Left ventricle myocardium inferior (tissue), 1 donor: ENCODE measurements at regions not wholly inside any gene's neighbourhood (a gene's known extent, or its start where the extent isn't known, plus 50 kb on each side); places are given as distances from the start of the nearest gene placed in this dataset.
A peak's percentile ranks its signal among the peaks of the same experiment; 100 is the strongest.

Source experiments
- DNase-seq: peaks from one replicate; pipeline ENCODE4 v3.0.0-alpha.2; 2020
- H3K27ac ChIP-seq: fragments of 200-600 bp; replicated peaks from 2 replicates; pipeline ENCODE4 v1.8.0; 2021
- H3K27me3 ChIP-seq: fragments of 200-600 bp; 2 replicates; pipeline ENCODE4 v1.8.0; 2021; ENCODE audit warnings: low read depth
- H3K36me3 ChIP-seq: fragments of 200-600 bp; 2 replicates; pipeline ENCODE4 v1.8.0; 2021
- H3K4me1 ChIP-seq: fragments of 200-600 bp; 2 replicates; pipeline ENCODE4 v1.8.0; 2021
- H3K4me3 ChIP-seq: fragments of 200-600 bp; 2 replicates; pipeline ENCODE4 v1.8.0; 2021; ENCODE audit warnings: mild to moderate bottlenecking, moderate library complexity
- H3K9me3 ChIP-seq: fragments of 200-600 bp; replicated peaks from 2 replicates; pipeline ENCODE4 v1.8.0; 2021
- intact Hi-C: fragments of 100-400 bp; cut with micrococcal nuclease; formaldehyde crosslinking; loops from one replicate; pipeline ENCODE4 v1.11.0; 2022
- TF ChIP-seq, protein P1 (sequence below): fragments of 200-600 bp; IDR thresholded peaks from 2 replicates; pipeline ENCODE4 v1.8.0; 2021; ENCODE audit warnings: antibody characterized with exemption, mild to moderate bottlenecking, borderline replicate concordance
- donor health status: DM: no; HTN: yes; CAD: no; lungs with severe emphysema.

DNA sequence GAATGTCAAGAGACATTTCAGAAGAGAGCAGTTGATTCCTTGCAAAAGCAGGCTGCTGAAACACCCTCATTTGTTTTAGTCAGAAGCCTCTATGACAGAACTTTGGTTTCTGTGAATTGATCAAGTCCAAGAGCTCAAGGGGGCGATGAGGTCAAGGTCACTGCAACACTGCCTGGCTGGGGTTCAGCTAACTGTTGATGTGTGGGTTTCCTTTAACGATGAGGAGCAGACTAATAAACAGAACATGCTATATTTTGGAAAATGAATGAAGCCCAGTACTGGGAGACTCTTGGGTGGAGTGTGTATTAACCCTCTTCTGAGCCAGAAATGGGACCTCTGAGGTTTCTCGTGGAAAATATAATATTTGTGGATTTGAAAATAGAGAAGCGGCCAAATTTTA is 109.3 kb downstream of the ZC3H11B start:
- DNase-seq, result no peak
- no peaks in the 10 kb centered on the region for H3K4me1 ChIP-seq
- no peaks in the 10 kb centered on the region for H3K9me3 ChIP-seq
- intact Hi-C loops, result no loop called here
- no peak overlapping the region for H3K4me3 ChIP-seq
- TF ChIP-seq, protein P1, sequence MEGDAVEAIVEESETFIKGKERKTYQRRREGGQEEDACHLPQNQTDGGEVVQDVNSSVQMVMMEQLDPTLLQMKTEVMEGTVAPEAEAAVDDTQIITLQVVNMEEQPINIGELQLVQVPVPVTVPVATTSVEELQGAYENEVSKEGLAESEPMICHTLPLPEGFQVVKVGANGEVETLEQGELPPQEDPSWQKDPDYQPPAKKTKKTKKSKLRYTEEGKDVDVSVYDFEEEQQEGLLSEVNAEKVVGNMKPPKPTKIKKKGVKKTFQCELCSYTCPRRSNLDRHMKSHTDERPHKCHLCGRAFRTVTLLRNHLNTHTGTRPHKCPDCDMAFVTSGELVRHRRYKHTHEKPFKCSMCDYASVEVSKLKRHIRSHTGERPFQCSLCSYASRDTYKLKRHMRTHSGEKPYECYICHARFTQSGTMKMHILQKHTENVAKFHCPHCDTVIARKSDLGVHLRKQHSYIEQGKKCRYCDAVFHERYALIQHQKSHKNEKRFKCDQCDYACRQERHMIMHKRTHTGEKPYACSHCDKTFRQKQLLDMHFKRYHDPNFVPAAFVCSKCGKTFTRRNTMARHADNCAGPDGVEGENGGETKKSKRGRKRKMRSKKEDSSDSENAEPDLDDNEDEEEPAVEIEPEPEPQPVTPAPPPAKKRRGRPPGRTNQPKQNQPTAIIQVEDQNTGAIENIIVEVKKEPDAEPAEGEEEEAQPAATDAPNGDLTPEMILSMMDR, result no peak
- no peaks in the 10 kb centered on the region for H3K36me3 ChIP-seq
- no peak overlapping the region for H3K27ac ChIP-seq
- H3K27me3 ChIP-seq, result no peaks in the 10 kb centered on the region

DNA sequence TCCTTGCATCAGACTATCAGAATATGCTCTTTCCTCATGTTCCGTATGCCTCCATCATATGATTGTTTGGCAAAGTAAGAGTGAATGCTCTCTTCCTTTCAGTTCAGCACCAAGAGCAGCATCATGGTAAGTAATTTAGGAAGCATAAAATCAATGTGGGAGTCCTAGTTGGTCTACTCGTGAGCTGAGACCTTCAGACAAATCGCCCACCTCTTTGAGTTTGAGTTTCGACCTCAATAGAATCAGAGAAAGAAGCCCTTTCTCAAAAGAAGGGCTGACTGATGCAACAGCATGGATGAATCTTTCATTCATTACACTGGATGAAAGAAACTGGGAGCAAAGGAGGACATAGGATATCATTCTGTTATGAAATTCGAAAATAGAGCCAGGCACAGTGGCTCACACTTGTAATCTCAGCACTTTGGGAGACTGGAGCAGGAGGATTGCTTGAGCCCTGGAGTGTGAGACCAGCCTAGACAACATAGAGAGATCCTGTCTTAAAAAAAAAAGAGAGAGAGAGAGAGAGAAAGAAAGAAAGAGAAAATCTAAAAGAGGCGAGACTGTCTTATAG is 112.5 kb downstream of the ZC3H11B start:
- intact Hi-C loops, result no loop called here
- H3K4me1 ChIP-seq, result no peaks in the 10 kb centered on the region
- TF ChIP-seq, protein P1, result no peak

DNA sequence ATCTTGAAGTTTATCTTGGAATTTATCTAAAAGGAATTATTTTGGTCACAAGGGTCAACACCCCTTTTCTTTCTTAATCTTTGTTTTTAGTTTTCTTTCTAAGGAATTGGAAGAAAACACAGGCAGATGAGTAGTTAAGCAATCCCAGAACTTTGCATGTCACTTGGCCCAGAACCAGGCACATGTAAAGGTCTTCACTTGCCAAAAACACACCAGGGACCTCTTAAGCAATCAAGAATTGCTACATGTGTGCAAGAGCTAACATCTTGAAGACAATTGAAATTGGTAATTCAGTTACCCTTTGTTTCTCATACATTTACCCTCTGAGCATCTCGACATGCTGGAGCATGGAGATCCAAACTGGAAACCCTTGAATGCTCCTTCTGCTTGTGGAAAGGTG is 114.2 kb downstream of the ZC3H11B start:
- Histone ChIP-seq H3K36me3 (no peaks in the 10 kb centered on the region), H3K4me3 (no peak overlapping the region), H3K4me1 (no peaks in the 10 kb centered on the region), H3K27me3 (no peaks in the 10 kb centered on the region), H3K9me3 (no peaks in the 10 kb centered on the region), H3K27ac (peak overlapping the region; percentile 4)
- TF ChIP-seq, protein P1, result no peak
- DNase-seq, result no peak
- intact Hi-C loops, result no loop called here

More for the DNA sequence above, 112.5 kb downstream of the ZC3H11B start:
- Histone ChIP-seq H3K27ac (no peak overlapping the region), H3K27me3 (no peaks in the 10 kb centered on the region), H3K4me3 (no peak overlapping the region), H3K9me3 (no peaks in the 10 kb centered on the region), H3K36me3 (no peaks in the 10 kb centered on the region)
- no peak for DNase-seq

DNA sequence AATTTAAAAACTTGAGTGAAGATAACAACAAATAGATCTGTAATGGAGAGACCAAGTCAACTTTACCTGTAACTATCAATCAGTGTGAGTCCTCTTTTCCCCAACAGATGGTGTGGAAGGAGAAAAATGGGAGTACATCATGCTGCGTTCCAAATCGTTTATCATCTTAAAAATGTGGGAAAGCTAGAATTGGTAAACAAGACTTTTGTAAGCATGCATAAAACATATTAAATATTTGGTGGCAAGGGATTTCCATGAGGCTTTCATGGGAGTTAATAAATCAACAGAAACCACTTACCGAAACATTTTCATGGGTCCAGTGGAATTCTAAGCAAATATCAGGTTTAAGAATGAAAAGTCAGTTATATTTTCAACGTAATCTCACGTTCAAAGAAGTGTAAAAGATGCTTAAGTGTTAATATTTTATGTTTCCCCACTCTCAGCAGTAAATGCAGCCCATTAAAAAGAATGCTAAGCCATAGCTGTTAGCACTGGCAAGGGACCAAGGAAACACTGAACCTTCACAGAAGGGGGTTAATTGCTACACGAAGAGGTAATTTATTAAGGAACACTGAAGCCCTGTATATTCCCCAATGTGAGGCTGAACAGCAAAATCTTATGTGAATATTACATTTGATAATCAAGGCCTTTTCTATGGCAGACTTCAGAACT is 117.0 kb downstream of the ZC3H11B start:
- intact Hi-C loops, result no loop called here
- no peaks in the 10 kb centered on the region for H3K36me3 ChIP-seq
- DNase-seq, result no peak

DNA sequence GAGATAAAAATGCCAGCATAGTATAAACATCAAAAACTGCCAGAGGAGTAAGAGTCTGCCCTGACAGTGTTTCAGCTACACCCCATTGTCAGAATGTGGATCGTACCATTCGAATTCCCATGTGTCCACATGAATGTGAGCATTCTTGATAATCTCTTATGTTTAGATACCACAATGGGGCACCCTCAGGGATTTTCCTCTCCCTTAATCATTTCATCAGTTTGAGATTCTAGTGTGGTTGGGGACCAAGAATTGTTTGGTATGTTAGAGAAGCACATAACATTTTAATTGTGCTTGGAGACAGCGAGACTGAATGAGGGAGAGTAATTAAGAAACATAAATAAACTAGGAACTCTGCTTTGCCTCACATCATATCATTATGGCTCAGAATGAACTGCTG is 120.2 kb downstream of the ZC3H11B start:
- intact Hi-C loops, result no loop called here
- Histone ChIP-seq H3K36me3 (no peaks in the 10 kb centered on the region), H3K4me1 (no peaks in the 10 kb centered on the region), H3K4me3 (no peak overlapping the region), H3K9me3 (no peaks in the 10 kb centered on the region), H3K27ac (no peak overlapping the region), H3K27me3 (no peaks in the 10 kb centered on the region)
- TF ChIP-seq, protein P1, result no peak
- DNase-seq, result no peak

More for the DNA sequence above, 117.0 kb downstream of the ZC3H11B start:
- Histone ChIP-seq H3K27me3 (no peaks in the 10 kb centered on the region), H3K27ac (no peak overlapping the region), H3K4me1 (no peaks in the 10 kb centered on the region), H3K4me3 (no peak overlapping the region), H3K9me3 (no peaks in the 10 kb centered on the region)
- TF ChIP-seq, protein P1, result no peak
